Liver (tissue), 3 donors: ENCODE measurements at regions not wholly inside any gene's neighbourhood (a gene's known extent, or its start where the extent isn't known, plus 50 kb on each side); places are given as distances from the start of the nearest gene placed in this dataset.

Experiments used
- CTCF ChIP-seq: fragments of 150-350 bp; IDR thresholded peaks from 2 replicates; pipeline ENCODE4 v1.5.1; 2017; ENCODE audit warnings: improper control_type of control experiment, low read depth, low read length; ENCODE audit not compliant: missing input control
- FOXA1 ChIP-seq: IDR thresholded peaks from 2 replicates; pipeline ENCODE4 v1.6.1; 2016; ENCODE audit warnings: antibody characterized with exemption
- JUND ChIP-seq, 2 donors: IDR thresholded peaks; 2 replicates each; pipeline ENCODE4 v1.6.1; 2016; ENCODE audit warnings: antibody characterized with exemption in 2 of 2
- RAD21 ChIP-seq, 2 donors: IDR thresholded peaks; 2 replicates each; pipeline ENCODE4 v1.6.1; 2016; ENCODE audit warnings: antibody characterized with exemption in 2 of 2, mild to moderate bottlenecking in 2 of 2
- RXRA ChIP-seq, 2 donors: IDR thresholded peaks; 2 replicates each; pipeline ENCODE4 v1.6.1; 2017 to 2018; ENCODE audit warnings: antibody characterized with exemption in 2 of 2, mild to moderate bottlenecking in 1 of 2
- TAF1 ChIP-seq: conservative IDR thresholded peaks from 2 replicates; pipeline ENCODE4 v1.6.1; 2016; ENCODE audit warnings: antibody characterized with exemption, mild to moderate bottlenecking
- YY1 ChIP-seq: IDR thresholded peaks from 2 replicates; pipeline ENCODE4 v1.6.1; 2016; ENCODE audit warnings: antibody characterized with exemption, mild to moderate bottlenecking
- TF ChIP-seq, protein P1 (sequence below): IDR thresholded peaks from 2 replicates; pipeline ENCODE4 v1.6.1; 2016; ENCODE audit warnings: antibody characterized with exemption, mild to moderate bottlenecking
- donor health status: healthy.
- donor health status: healthy.

DNA sequence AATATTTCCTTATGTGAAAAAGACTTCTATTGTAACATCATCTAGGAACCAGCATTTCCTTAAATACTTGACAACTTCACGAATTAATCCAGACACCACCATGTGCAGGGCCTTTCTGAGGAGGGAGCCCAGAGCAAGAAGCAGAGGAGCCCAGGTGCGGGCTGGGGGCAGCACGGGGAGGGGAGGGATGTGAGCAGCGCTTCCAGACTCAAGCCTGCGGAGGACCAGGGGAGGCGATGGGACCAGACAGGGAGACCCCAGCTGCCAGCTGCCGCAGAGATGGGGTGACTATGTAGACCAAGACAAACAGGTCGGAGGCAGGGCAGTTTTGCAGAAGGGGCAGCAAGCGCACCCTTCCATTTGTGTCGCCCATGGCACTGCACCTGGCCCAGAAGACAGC lies 596.1 kb downstream of the IRX1 start:
- TF ChIP-seq CTCF, result no peak
- no peak for TF ChIP-seq TAF1
- TF ChIP-seq FOXA1, result no peak
- no peak for TF ChIP-seq YY1
- TF ChIP-seq, protein P1, sequence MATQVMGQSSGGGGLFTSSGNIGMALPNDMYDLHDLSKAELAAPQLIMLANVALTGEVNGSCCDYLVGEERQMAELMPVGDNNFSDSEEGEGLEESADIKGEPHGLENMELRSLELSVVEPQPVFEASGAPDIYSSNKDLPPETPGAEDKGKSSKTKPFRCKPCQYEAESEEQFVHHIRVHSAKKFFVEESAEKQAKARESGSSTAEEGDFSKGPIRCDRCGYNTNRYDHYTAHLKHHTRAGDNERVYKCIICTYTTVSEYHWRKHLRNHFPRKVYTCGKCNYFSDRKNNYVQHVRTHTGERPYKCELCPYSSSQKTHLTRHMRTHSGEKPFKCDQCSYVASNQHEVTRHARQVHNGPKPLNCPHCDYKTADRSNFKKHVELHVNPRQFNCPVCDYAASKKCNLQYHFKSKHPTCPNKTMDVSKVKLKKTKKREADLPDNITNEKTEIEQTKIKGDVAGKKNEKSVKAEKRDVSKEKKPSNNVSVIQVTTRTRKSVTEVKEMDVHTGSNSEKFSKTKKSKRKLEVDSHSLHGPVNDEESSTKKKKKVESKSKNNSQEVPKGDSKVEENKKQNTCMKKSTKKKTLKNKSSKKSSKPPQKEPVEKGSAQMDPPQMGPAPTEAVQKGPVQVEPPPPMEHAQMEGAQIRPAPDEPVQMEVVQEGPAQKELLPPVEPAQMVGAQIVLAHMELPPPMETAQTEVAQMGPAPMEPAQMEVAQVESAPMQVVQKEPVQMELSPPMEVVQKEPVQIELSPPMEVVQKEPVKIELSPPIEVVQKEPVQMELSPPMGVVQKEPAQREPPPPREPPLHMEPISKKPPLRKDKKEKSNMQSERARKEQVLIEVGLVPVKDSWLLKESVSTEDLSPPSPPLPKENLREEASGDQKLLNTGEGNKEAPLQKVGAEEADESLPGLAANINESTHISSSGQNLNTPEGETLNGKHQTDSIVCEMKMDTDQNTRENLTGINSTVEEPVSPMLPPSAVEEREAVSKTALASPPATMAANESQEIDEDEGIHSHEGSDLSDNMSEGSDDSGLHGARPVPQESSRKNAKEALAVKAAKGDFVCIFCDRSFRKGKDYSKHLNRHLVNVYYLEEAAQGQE, result no peak
- no peak for TF ChIP-seq JUND (IDR thresholded peaks at IDR 0.05)
- no peak for TF ChIP-seq RAD21 (IDR thresholded peaks at IDR 0.05)
- no peak for TF ChIP-seq RXRA (IDR thresholded peaks at IDR 0.05)
